Uterus (tissue), 3 donors: ENCODE measurements at regions not wholly inside any gene's neighbourhood (a gene's known extent, or its start where the extent isn't known, plus 50 kb on each side); places are given as distances from the start of the nearest gene placed in this dataset.

Source experiments
- DNase-seq, 2 donors: peaks; one replicate each; pipeline ENCODE4 v3.0.0-alpha.2; 2019 to 2020
- H3K27ac ChIP-seq, 2 donors: fragments of 200-600 bp; sonication (generic); 1 replicate in 1 of 2; 2 replicates in 1 of 2; pipeline ENCODE4 v1.5.1; 2016 to 2018
- H3K27me3 ChIP-seq, 2 donors: fragments of 200-600 bp; sonication (generic); one replicate each; pipeline ENCODE4 v1.5.1; 2018 to 2019; ENCODE audit warnings: control low read depth in 1 of 2
- H3K36me3 ChIP-seq, 2 donors: fragments of 200-600 bp; sonication (generic); one replicate each; pipeline ENCODE4 v1.5.1; 2019; ENCODE audit warnings: control low read depth in 1 of 2
- H3K4me1 ChIP-seq, 2 donors: fragments of 200-600 bp; sonication (generic); one replicate each; pipeline ENCODE4 v1.5.1; 2018 to 2019; ENCODE audit warnings: control low read depth in 1 of 2
- H3K4me3 ChIP-seq, 2 donors: fragments of 200-600 bp; sonication (generic); 1 replicate in 1 of 2; 2 replicates in 1 of 2; pipeline ENCODE4 v1.5.1; 2018 to 2019; ENCODE audit warnings: mild to moderate bottlenecking in 1 of 2
- H3K9me3 ChIP-seq, 2 donors: fragments of 200-600 bp; sonication (generic); one replicate each; pipeline ENCODE4 v1.5.1; 2019; ENCODE audit warnings: control low read depth in 1 of 2
- POLR2A ChIP-seq, 2 donors: fragments of 450-650 bp; IDR thresholded peaks; one replicate each; pipeline ENCODE4 v1.6.1; 2016; ENCODE audit warnings: antibody characterized with exemption in 2 of 2, mild to moderate bottlenecking in 1 of 2, moderate library complexity in 1 of 2
- intact Hi-C: fragments of 100-400 bp; cut with DNase I; formaldehyde crosslinking; loops from one replicate; pipeline ENCODE4 v1.15.1; 2023; ENCODE audit warnings: low total_unique reads
- TF ChIP-seq, protein P1 (sequence below), 4 experiments: fragments of 200-600 bp in 2 of 4; fragments of 450-650 bp in 2 of 4; sonication (generic) in 2 of 4; IDR thresholded peaks; one replicate each; pipeline ENCODE4 v1.5.1; 2016 to 2019; ENCODE audit warnings: antibody characterized with exemption in 4 of 4, mild to moderate bottlenecking in 2 of 4, moderate library complexity in 1 of 4
- donor health status: DM: yes; HTN: yes; CAD: no.

DNA sequence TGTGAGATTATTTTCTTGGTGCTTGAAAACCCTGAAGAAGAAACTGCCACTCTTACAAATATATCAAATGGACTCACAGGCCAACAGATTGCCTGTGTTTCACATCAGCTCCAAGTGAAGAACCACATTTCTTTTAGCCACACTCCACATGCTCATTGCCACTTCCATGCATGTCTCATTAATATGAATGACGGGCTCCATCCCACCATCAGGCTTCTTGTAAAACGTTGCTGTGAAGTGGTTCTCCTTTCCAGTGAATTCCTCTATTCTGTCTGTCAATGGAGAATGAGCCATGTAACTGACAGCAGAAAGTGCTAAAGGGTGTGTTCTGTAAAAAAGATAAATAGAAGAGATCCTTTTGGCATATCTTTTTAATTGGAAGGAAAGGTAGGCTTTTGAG, 188.2 kb upstream of the RMST start:
- Histone ChIP-seq H3K9me3 (no peaks in the 10 kb centered on the region), H3K4me3 (no peak overlapping the region), H3K36me3 (no peaks in the 10 kb centered on the region), H3K27me3 (no peaks in the 10 kb centered on the region), H3K4me1 (no peaks in the 10 kb centered on the region), H3K27ac (no peak overlapping the region)
- TF ChIP-seq POLR2A (IDR thresholded peaks at IDR 0.05), result no peak
- TF ChIP-seq, protein P1, sequence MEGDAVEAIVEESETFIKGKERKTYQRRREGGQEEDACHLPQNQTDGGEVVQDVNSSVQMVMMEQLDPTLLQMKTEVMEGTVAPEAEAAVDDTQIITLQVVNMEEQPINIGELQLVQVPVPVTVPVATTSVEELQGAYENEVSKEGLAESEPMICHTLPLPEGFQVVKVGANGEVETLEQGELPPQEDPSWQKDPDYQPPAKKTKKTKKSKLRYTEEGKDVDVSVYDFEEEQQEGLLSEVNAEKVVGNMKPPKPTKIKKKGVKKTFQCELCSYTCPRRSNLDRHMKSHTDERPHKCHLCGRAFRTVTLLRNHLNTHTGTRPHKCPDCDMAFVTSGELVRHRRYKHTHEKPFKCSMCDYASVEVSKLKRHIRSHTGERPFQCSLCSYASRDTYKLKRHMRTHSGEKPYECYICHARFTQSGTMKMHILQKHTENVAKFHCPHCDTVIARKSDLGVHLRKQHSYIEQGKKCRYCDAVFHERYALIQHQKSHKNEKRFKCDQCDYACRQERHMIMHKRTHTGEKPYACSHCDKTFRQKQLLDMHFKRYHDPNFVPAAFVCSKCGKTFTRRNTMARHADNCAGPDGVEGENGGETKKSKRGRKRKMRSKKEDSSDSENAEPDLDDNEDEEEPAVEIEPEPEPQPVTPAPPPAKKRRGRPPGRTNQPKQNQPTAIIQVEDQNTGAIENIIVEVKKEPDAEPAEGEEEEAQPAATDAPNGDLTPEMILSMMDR (IDR thresholded peaks at IDR 0.05), result no peak
- intact Hi-C loops, result no loop called here
- DNase-seq, result no peak

GRCh38 chr12:97275256-97275655, 187.3 kb upstream of the RMST start:
- Histone ChIP-seq H3K36me3 (no peaks in the 10 kb centered on the region), H3K4me1 (no peaks in the 10 kb centered on the region), H3K9me3 (no peaks in the 10 kb centered on the region), H3K27ac (no peak overlapping the region), H3K27me3 (no peaks in the 10 kb centered on the region), H3K4me3 (no peak overlapping the region)
- intact Hi-C loops, result no loop called here
- TF ChIP-seq, protein P1 (IDR thresholded peaks at IDR 0.05), result no peak
- TF ChIP-seq POLR2A (IDR thresholded peaks at IDR 0.05), result no peak
- no peak for DNase-seq

- DNase-seq, result no peak
- no peak overlapping the region for H3K27ac ChIP-seq
- no peaks in the 10 kb centered on the region for H3K4me1 ChIP-seq
Measured at GRCh38 chr12:97275728-97276590, 186.6 kb upstream of the RMST start.

DNA sequence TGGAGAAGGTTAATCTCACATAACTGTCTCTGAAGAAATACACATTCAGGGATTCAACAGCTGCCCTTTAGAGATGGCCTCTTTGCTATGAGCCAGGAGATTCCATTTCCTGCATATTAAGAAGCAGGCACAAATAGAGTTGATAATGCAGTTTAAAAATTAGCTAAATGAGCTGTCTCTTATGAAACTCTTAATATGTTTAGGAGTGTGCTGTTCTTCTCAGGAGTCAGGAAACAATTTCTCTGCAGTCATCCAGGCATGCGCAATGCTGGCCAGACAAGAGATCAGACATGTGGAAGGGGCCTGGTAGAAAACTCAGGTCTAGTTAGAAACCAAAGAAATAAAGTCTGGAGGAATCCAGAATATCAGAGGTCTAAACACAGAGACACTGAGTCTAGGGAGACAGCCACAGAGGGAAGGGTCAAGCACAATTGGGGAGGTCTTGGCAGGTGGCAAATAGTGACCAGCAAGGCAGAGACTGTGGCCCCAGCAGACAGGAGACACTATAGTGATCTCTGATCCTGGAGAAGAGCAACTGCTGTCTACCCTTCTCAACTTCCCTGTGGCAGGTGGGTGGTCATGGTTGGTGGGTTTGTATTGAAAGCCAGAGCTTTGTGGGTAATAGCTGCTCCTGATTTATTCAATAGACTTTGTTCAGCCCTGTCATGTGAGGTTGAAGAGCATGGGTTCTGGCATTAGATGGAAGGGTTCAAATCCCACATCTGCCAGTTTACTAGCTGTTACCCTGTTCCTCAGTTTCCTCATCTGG, 185.8 kb upstream of the RMST start:
- no peaks in the 10 kb centered on the region for H3K9me3 ChIP-seq
- no peaks in the 10 kb centered on the region for H3K4me1 ChIP-seq
- TF ChIP-seq, protein P1 (IDR thresholded peaks at IDR 0.05), result no peak
- no peak for TF ChIP-seq POLR2A (IDR thresholded peaks at IDR 0.05)
- H3K4me3 ChIP-seq, result no peak overlapping the region
- H3K36me3 ChIP-seq, result no peaks in the 10 kb centered on the region
- no peak overlapping the region for H3K27ac ChIP-seq
- no peaks in the 10 kb centered on the region for H3K27me3 ChIP-seq
- no peak for DNase-seq
- intact Hi-C loops, result no loop called here

More at GRCh38 chr12:97275728-97276590, 186.6 kb upstream of the RMST start:
- Histone ChIP-seq H3K9me3 (no peaks in the 10 kb centered on the region), H3K4me3 (no peak overlapping the region), H3K36me3 (no peaks in the 10 kb centered on the region), H3K27me3 (no peaks in the 10 kb centered on the region)
- intact Hi-C loops, result no loop called here
- no peak for TF ChIP-seq POLR2A (IDR thresholded peaks at IDR 0.05)
- TF ChIP-seq, protein P1 (IDR thresholded peaks at IDR 0.05), result no peak

- H3K36me3 ChIP-seq, result no peaks in the 10 kb centered on the region
- no peaks in the 10 kb centered on the region for H3K9me3 ChIP-seq
- no peaks in the 10 kb centered on the region for H3K27me3 ChIP-seq
- H3K4me1 ChIP-seq, result no peaks in the 10 kb centered on the region
- H3K27ac ChIP-seq, result no peak overlapping the region
- intact Hi-C loops, result no loop called here
- TF ChIP-seq, protein P1 (IDR thresholded peaks at IDR 0.05), result no peak
- no peak for TF ChIP-seq POLR2A (IDR thresholded peaks at IDR 0.05)
- no peak for DNase-seq
- no peak overlapping the region for H3K4me3 ChIP-seq
Measured at GRCh38 chr12:97283297-97283696, 179.3 kb upstream of the RMST start.
